HG03280 (cell line): ENCODE measurements at regions not wholly inside any gene's neighbourhood (a gene's known extent, or its start where the extent isn't known, plus 50 kb on each side); places are given as distances from the start of the nearest gene placed in this dataset.

Experiments used
- ATAC-seq: cut with Tn5 transposase; IDR thresholded peaks from one replicate; pipeline ENCODE4 v1.9.1; 2021; ENCODE audit warnings: mild to moderate bottlenecking, moderate library complexity; ENCODE audit not compliant: unreplicated experiment

- ATAC-seq: no peak
Observed at GRCh38 chr21:24826822-24827221, 780.5 kb downstream of the MRPL39 start.

- ATAC-seq: no peak
Observed at GRCh38 chr21:24825348-24825747, 781.9 kb downstream of the MRPL39 start.

- no peak for ATAC-seq
Observed at GRCh38 chr21:24824209-24824608, 783.1 kb downstream of the MRPL39 start.

- ATAC-seq: no peak
Observed at GRCh38 chr21:24823247-24823646, 784.0 kb downstream of the MRPL39 start.

GRCh38 chr21:24785033-24785432, 822.2 kb downstream of the MRPL39 start:
- no peak for ATAC-seq

- ATAC-seq: no peak
Observed at GRCh38 chr21:24781146-24781545, 826.1 kb downstream of the MRPL39 start.

GRCh38 chr21:24759348-24760075, 847.8 kb downstream of the MRPL39 start:
- no peak for ATAC-seq

- no peak for ATAC-seq
Observed at GRCh38 chr21:24738063-24738462, 869.2 kb downstream of the MRPL39 start.

- no peak for ATAC-seq
Observed at GRCh38 chr21:24737296-24737850, 869.9 kb downstream of the MRPL39 start.

- no peak for ATAC-seq
Observed at GRCh38 chr21:24730661-24731060, 876.6 kb downstream of the MRPL39 start.

- no peak for ATAC-seq
Observed at GRCh38 chr21:24729568-24729967, 877.7 kb downstream of the MRPL39 start.

GRCh38 chr21:24727803-24728440, 879.4 kb downstream of the MRPL39 start:
- no peak for ATAC-seq

GRCh38 chr21:24716281-24716918, 890.9 kb downstream of the MRPL39 start:
- ATAC-seq: no peak

GRCh38 chr21:24714646-24715200, 892.6 kb downstream of the MRPL39 start:
- ATAC-seq: no peak

- ATAC-seq: no peak
Observed at GRCh38 chr21:24705201-24705600, 902.1 kb downstream of the MRPL39 start.

- ATAC-seq: no peak
Observed at GRCh38 chr21:24693779-24694178, 913.5 kb downstream of the MRPL39 start.

GRCh38 chr21:24681456-24681855, 925.8 kb downstream of the MRPL39 start:
- no peak for ATAC-seq

GRCh38 chr21:24671901-24672300, 935.4 kb downstream of the MRPL39 start:
- no peak for ATAC-seq

- ATAC-seq: no peak
Observed at GRCh38 chr21:24658926-24659325, 948.4 kb downstream of the MRPL39 start.

- ATAC-seq: no peak
Observed at GRCh38 chr21:24658026-24658425, 949.3 kb downstream of the MRPL39 start.

- ATAC-seq: no peak
Observed at GRCh38 chr21:24649691-24650090, 957.6 kb downstream of the MRPL39 start.
